Stimulated activated CD8-positive, alpha-beta memory T cell treated with anti-CD3 and anti-CD28 coated beads, Interleukin-4, amount 100 ng/mL, for 48 hours (primary cell): ENCODE measurements at regions not wholly inside any gene's neighbourhood (a gene's known extent, or its start where the extent isn't known, plus 50 kb on each side); places are given as distances from the start of the nearest gene placed in this dataset.
"Not testable (repeated sequence)": the region's sequence is repeated elsewhere in the genome, so short reads cannot be mapped to it uniquely, and the experiment has no call there.

Experiments
- DNase-seq: peaks from one replicate; pipeline ENCODE4 v3.0.0-alpha.2; 2020

DNA sequence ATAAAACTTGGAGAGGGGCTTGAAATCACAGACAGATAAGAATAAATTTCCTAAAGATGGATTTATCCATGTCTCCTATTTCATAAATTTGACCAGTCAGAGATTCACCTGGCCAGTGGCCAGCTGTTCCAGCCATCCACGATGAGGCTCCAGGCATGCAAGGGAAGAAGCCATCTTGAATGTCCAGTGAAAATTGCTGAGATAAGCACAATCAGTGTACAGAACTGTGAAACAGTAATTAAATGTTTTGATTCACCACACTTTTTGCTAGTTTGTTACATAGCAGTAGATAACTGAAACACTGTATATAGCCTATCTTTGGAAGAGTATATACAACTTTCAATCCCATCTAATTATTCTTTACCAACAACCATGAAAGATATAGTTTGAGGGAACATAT lies 163.5 kb downstream of the HINT1 start:
- DNase-seq = no peak

DNA sequence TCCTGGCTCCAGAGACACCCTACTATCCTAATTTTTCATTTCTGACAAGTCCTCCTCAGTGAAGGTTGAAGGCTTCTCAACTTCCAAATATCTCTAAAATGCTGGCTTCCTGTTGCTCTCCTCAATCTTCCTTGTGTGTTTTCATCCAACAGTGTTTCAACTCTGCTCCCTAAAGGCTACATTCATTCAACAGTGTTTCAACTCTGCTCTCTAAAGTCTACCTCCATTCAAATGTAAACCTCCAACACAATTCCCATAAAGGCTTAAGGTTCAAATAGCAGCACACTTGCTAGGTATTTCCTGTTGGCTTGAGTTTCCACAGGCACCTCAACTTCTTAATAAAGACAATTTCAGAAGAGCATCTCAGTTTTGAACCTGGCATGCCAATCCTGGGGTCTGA lies 164.8 kb downstream of the HINT1 start:
- DNase-seq = no peak

DNA sequence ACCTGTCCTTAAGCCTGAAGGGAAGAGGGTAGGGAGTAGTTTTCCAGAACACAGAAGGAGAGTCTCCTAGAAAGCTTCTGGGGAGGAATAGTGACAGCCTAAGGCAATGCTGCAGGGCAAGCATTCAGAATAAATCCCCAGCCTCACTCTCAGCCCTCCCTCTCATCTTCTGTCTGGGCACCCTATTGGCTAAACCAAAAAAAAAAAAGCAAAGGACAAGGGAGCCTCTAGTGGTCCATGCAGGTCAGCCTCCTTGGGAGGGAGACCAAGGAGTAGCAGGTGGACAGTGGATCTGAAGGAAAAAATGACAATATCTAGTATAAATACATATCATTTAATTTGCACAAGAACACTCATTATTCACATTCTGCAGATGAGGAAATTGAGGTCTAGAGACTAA lies 168.3 kb downstream of the HINT1 start:
- not testable (repeated sequence) for DNase-seq

DNA sequence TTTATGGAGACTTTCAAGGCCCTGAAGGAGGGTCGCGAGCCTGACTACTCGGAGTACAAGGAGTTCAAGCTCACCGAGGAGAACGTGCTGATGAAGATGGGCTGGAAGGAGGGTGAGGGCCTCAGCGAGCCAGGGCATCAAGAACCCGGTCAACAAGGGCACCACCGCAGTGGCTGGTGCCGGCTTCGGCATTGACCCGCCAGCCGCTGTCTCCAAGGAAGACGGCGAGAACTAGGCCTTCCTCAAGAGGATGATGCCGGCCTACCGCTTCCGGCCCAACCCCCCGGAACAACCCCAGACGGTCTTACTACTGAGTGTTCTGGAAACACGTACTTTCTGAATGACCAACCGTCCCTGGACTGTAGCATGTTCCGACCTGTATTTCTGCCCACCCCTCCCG lies 169.2 kb downstream of the HINT1 start:
- DNase-seq = no peak

DNA sequence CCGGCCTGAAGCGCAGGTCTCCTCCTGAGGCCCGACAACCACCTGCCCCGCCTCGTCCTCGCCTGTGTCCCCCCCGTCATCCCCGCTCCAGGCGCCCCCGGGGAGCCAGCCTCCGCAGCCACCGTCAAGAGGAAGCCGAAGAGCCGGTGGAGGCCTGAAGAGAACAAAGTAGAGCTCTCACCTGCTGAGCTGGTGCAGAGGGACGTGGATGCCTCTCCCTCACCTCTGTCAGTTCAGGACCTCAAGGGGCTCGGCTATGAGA lies 169.9 kb downstream of the HINT1 start:
- DNase-seq = no peak

DNA sequence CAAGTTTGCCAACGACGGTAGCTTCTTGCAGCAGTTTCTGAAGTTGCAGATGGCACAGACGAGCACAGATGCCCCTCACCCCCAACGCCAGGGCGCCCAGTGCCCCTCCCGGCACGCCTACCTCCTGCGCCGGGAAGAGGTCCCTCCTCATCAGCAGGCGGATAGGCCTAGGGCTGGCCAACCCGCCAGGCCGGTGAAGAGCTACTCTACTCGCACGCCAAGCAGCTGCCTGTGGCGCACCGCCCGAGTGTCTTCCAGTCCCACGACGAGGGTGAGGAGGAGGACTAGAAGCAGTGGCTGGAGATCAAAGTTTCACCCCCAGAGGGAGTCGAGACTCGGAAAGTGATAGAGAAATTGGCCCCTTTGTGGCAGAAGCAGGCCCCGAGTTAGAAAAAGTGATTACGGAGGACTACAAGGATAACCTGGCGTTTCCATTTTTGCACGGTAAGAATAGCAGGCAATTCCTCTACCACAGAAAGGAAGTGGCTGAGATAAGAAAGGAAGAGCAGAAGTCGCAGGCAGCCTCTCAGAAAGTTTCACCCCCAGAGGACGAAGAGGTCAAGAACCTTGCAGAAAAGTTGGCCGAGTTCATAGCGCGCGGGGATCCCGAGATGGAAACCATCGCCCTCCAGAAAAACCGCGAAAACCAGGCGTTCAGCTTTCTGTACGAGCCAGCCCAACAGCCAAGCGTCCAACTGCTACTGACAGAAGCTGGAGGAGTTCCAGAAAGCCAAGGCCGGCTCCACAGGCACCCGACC lies 170.4 kb downstream of the HINT1 start:
- no peak for DNase-seq

DNA sequence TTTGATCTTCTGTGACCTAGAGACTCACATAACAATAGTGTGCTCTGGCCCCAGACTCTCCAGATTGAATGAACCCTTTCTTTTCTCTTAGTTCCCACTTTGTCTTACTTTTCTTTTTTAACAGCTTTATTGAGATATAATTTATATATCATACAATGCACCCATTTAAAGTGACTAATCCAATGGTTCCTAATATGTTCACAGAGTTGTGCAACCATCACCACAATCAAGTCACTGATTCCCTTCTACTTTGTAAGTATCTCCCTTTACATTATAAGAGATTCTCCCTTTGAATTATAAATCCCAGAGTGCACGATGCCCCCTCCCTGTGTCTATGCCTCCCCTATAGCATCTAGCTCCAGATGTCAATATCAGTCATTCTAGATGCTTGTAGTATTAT lies 172.4 kb downstream of the HINT1 start:
- no peak for DNase-seq

DNA sequence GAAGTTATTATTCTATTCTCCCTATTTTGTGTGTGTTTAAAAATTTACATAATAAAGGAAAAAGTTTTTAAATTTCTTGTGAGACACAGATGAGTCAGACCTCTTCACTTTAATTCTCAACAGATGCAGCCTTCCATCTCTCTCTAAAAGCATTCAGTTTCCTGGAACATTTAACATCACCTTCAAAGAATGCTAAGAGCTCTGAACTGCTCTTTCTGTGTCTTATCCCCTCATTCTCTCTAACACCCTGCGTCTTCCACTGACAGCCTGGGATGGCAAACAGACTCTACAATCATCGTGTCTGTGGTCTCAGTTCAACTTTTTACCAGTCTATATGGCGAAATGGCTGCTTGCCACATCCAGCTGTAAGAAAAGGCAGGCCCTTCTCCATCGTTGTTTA lies 173.0 kb downstream of the HINT1 start:
- no peak for DNase-seq

DNA sequence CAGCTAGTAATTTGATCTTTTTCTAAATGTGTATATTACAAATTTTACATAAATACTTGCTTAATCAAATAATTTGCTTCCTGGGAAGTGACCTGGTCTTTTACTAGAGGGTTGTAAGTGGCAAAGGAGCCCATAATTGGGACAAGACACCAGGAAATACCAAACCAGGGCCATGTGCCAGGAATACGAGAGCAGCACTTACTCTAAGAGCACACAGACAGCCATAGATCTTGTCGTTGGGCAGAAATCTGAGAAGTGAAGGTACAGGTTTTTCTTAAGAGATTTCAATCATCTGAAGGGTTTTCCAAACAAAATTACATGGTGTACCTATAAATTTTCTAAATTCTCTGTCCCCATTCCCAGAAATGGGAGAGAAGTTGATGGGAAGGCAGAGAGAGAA lies 179.3 kb downstream of the HINT1 start:
- DNase-seq = no peak

DNA sequence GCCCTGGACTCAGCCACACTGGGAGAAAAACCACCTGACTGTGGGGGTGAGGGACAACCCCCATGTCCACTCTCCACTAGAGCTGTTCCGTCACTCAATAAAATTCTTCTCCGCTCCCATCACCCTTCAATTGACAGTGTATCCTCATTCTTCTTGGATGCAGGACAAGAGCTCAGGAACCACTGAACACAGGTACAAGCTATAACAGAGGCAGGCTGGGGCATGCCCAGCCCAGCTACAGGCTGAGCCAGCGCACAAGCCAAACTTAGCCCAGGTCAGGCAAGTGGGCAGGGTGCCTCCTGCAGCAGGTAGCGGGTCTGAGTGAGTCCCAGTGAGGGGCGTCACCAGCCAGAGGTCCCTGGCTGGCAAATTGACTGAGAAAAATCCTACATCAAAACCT lies 183.4 kb downstream of the HINT1 start:
- no peak for DNase-seq

DNA sequence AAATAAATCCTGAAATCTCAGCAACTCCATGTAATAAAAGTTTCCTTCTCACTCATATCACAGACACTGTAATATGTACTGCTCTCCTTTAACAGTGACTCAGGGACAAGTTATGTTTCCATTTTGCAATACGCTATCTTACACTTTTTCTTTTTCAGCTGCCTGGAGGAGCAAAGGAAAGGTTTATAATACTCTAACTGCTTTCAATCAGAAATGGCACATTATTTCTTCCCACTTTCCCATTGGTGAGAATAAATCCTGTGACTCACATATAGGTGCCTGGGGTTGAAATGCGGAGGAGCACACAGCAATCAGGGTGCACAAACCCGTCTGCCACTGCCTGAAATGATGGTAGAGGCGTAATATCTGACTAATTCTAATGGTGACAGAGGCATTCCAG lies 186.6 kb downstream of the HINT1 start:
- DNase-seq = no peak

DNA sequence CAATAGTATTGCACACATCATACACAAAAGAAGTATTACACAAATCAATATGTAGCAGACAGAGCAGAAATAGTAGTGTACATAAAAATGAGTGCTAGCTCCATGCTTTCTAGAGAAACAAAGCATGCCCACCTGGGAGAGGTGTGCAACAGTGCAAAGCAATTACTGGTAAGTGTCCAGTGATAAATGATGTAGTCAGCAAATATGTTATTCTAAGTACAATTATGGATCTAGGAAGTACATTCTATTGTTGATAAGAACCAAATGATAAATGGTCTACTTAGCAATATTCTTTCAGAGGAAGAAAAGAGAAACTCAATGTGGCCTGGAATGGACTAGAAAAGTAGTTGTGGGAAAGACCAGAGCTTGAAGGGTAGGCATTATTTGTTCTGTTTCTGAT lies 188.6 kb downstream of the HINT1 start:
- no peak for DNase-seq

DNA sequence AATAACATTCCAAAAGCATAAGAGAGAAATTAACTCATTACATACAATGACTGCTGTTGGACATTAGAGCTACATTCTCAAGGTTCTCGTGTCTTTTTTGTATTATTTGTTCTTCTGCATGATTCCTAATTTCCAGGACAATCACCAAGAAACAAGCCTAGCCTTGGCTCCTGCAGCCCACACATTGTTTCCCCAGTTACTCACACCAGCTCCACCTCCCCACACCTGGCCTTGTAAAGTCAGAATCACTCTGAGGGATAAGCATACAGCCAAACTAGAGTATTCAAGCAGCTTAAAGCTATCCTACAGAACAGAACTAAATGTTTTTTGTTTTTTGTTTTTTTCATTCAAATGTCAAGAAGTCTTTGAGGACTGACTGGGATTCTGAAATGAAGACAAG lies 189.2 kb downstream of the HINT1 start:
- no peak for DNase-seq

DNA sequence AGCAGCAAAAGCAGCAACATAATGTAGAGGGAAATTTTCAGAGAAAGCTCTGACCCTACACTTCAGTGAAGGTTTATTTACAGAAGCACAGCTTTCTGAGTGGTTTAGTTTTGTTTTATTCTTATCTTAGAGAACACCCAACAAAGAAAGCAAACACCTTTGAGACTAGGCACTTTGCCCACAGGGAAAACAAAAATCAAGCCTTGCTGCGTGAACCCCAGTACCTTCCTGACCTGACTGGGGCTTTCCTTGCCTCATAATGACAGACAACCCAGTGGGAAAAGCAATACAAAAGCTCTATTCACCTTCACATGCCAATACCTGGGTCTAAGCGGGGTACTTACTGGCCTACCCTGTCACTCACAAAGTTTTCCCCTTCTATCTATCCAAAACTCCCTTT lies 189.8 kb downstream of the HINT1 start:
- no peak for DNase-seq

DNA sequence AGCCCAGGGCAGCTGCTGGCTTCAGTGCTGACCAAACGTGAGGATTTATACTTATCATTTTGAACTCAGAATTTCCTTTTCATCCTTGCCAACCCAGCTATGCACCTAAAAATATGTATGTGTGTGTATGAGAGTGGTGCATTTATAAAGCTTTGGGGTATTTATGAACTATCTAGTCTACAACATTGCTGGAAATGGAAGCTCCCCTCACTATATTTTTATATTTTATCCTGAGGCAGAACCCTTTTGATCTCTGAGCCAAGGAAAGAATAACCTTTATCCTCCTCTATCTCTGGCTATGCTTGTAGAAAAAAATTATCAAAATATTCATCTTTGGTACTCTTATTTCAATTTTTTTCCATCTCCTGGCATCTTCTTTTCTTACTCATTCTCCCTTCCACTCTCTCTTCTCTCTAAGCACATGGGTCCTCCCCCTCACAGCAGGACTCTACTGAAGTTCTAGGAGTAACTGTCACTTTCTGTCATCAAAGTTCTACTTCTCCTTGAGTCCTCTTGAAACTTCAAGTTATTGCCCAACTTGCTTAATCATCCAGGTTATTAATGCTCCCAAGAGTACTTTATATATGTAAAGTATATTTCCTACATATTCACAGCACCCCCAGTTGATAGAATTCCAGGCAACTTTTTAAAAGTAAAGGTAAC lies 190.9 kb downstream of the HINT1 start:
- DNase-seq = no peak

DNA sequence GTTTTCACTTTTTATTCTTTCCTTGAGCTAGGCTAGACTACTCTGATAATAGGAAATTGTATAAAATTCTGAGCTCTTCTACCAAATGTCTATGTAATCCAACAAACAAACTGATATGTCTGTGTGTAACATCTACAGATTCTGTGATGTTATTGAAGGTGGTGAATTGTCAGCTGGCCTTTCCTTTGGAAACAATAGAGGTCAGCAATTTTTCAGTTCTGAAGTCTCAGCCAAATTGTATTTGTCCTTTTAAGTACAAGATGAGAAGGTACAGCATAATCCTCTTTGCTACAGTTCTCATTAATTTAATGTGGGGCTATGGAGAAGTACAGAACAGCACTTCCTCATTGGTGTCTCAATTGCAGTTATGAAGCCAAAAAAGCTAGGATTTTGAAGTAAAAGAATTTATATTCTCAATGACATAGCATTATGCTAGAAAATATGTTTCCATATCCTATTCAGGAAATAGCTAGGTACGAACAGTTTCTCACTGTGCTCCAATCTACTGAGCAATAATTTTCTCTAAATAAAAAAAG lies 198.0 kb downstream of the HINT1 start:
- DNase-seq = no peak

DNA sequence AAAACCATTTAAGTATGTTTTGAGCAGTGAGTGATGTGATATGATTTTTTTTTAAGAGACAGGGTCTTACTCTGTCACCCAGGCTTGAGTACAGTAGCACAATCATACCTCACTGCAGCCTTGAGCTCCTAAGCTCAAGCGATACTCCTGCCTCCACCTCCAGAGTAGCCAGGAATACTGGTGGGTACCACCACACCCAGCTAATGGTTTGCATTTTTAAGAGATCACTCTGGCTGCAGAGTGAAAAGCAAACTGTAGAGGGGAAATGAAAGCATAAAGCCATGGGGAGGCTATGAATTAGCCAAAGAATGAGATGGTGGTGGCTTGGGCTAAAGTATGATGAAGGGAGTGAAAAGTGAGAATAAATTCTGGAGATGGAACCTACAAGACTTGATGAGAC lies 199.1 kb downstream of the HINT1 start:
- DNase-seq = no peak

DNA sequence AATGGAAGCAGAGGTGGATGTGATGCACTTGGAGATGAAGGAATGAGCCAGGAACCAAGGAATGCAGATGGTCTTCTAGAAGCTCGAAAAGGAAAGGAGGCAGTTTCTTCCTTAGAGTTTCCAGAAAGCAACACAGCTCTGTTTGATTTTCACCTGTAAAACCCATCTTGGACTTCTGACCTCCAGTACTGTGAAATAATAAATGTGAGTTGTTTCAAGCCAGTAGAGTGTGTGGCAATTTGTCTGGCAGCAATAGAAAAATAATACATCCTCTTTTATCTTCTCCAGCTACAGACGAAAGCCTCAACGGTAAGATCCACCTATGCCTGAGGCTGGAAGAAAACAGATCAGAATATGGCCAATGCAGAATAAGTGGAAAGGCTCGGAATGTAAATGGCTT lies 199.7 kb downstream of the HINT1 start:
- no peak for DNase-seq

DNA sequence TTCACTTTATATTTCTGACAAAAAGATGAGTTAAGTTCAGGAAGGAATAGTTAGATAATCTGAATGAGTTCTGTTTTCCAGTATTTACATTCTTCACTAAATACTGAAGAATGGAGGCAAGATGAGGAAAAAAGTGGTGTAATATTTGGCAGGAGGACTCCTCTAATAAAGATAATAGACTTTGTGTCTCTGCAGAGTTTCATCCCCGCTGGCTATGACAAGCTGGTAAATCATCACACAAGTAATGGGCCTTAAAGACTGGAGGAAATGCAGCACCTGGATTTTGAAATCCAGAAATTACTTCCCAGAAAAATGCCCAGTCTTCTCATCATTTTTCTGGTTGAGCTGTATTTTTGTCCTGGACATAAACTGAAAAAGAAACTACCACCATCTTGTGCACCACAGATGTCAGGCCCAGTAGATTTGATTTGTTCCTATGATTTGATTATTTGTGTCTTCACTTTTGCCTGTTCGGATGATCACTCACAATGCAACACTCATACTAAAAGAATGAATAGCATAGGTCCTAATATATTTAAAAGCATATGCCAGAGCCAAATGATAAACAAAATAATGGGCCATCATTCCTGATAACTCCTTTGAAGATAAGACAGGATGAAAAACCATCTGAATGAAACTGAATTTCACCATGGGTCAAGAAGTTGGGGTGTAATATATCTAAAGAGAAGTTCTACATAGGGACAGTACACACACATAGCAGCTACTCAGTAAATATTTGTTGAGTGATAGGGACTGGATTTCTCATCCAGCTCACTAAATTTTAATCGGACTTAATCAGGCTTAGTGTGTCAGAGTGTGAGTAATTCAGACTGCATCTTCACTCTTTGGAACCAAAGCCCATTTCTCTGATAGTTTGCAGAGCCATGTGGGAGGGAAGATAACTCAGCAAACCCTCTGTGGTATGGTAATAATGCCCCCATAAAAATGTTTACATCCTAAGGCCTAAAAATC lies 200.5 kb downstream of the HINT1 start:
- DNase-seq = no peak

DNA sequence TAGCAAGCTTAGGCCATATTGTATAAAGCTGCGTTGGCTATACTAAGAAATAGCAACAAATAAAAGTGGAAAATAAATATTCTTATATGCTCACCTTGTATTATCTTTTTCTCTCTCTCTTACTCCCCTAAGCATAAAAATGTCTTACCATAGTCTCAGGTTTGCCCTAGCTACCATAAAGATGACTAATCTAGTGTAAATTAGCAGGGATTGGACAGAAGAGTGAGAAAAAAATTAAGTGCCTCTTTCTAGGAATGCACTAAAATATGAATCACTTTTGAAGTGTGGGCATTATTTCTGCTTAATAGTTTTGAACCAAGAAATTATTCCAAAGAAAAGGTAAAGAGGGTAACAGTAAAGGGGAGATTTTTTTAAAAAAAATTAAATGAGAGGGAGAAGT lies 201.3 kb downstream of the HINT1 start:
- DNase-seq = no peak

DNA sequence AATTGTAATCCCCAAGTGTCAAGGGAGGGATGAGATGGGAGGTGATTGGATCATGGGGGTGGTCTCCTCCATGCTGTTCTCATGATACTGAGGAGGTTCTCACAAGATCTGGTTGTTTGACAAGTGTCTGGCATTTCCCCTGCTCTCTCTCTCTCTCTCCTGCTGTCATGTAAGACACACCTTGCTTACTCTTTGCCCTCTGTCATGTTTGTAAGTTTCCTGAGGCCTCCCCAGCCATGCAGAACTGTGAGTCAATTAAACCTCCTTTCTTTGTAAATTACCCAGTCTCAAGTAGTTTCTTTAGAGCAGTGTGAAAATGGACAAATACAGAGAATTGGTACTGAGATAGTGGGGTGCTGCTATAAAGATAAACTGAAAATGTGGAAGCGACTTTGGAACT lies 207.9 kb downstream of the HINT1 start:
- no peak for DNase-seq

DNA sequence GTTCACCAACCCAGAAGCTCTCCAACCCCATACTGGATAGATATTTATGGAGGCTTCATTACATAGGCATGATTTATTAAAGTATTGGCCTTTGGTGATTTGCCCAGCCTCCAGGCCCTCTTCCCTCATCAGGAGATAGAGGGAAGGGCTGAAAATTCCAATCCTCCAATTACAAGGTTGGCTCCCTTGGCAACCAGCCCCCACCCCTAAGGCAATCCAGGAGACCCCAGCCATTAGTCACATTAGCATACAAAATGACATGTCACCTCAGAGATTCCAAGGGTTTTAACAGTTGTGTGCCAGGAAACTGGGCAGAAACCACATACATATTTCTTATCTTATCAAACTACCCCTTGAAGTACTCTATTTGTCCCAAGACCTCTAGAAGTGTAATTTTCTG lies 210.0 kb downstream of the HINT1 start:
- DNase-seq = no peak

DNA sequence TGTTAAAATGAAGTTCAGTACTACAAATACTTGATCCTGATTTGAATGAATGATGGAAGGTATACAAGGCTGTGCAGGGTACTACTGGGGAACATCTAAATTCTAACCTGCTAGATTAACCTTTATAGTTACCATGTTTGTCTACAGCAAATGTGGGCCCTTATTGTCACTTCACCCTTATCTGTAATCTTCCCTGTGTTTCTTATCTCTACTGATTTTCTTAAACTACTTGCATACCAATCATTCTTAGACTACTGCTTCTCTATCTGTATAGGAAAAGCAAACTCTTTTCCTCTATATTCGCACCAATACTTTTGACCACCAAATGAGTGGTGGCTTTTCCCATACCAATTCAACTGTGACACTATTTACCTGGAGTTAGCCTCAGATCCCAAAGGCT lies 210.7 kb downstream of the HINT1 start:
- DNase-seq = no peak

DNA sequence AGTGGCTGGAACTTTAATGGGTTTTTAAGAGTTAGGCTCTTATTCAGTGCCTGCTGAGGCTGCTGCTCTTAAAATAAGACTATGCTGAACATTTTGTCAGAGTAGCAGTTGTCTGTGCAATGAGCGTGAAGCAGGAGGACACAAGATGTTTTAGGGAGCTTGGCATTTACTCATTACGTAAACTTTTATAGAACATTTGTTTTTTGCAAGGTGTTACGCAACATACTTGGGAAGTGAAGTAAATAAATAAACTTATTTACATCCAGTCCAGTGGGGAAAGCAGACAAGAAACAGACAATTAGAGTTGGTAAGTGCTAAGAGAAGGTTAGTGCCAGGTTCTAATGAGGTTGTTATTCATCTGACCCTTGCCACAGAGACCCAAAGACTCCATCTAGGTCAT lies 226.0 kb downstream of the HINT1 start:
- DNase-seq = no peak
